PC-3 (cell line): ENCODE measurements at regions not wholly inside any gene's neighbourhood (a gene's known extent, or its start where the extent isn't known, plus 50 kb on each side); places are given as distances from the start of the nearest gene placed in this dataset.

Source experiments
- ATAC-seq: fragments of 200-7000 bp; cut with Tn5 transposase; 2 replicates; pipeline ENCODE4 v1.9.1; 2020; ENCODE audit warnings: mild to moderate bottlenecking, moderate library complexity
- BruUV-seq: library from RNA; stranded (reverse); fragments of 400-500 nt; replicated peaks from 2 replicates; lab custom pipeline; 2021; lab: Mats Ljungman, UMichigan
- CTCF ChIA-PET: fragments of 300-600 bp; sonication (Branson Sonifier 250); formaldehyde crosslinking; loops from one replicate; lab custom pipeline; 2022; ENCODE audit warnings: antibody characterized with exemption; lab: Charles Lee
- POLR2A ChIA-PET: fragments of 300-600 bp; sonication (Branson Sonifier 250); formaldehyde crosslinking; loops from one replicate; lab custom pipeline; 2022; ENCODE audit warnings: antibody characterized with exemption; ENCODE audit not compliant: unreplicated experiment; lab: Charles Lee
- DNase-seq: peaks from one replicate; pipeline ENCODE4 v3.0.0-alpha.2; 2015
- H2AFZ ChIP-seq: fragments of 300-600 bp; sonication (generic); 2 replicates; pipeline ENCODE4 v1.6.0; 2016; ENCODE audit warnings: antibody characterized with exemption, low read length
- H3F3A ChIP-seq: fragments of 300-600 bp; sonication (generic); one replicate; pipeline ENCODE4 v1.6.0; 2017; ENCODE audit warnings: antibody characterized with exemption, low read length, control low read depth, mild to moderate bottlenecking; ENCODE audit not compliant: unreplicated experiment
- H3K27ac ChIP-seq: fragments of 300-600 bp; sonication (generic); 2 replicates; pipeline ENCODE4 v1.5.1; 2016; ENCODE audit warnings: mild to moderate bottlenecking, low read length
- H3K27me3 ChIP-seq: fragments of 300-600 bp; sonication (generic); 2 replicates; pipeline ENCODE4 v1.6.1; 2016; ENCODE audit warnings: low read length, mixed read lengths
- H3K36me3 ChIP-seq: fragments of 300-600 bp; sonication (generic); 2 replicates; pipeline ENCODE4 v1.6.1; 2016; ENCODE audit warnings: low read depth, mixed run types, low read length, mixed read lengths
- H3K4me1 ChIP-seq: fragments of 300-600 bp; sonication (generic); 2 replicates; pipeline ENCODE4 v1.5.1; 2016; ENCODE audit warnings: low read length; ENCODE audit not compliant: insufficient read depth
- H3K4me2 ChIP-seq: fragments of 300-600 bp; sonication (generic); 2 replicates; pipeline ENCODE4 v1.6.0; 2016; ENCODE audit warnings: low read length
- H3K4me3 ChIP-seq: fragments of 300-600 bp; sonication (generic); 2 replicates; pipeline ENCODE4 v1.5.1; 2016; ENCODE audit warnings: mild to moderate bottlenecking, low read length, mixed read lengths
- H3K79me2 ChIP-seq: fragments of 300-600 bp; sonication (generic); 2 replicates; pipeline ENCODE4 v1.6.1; 2017; ENCODE audit warnings: low read length, mixed read lengths
- H3K9ac ChIP-seq: fragments of 300-600 bp; sonication (generic); 2 replicates; pipeline ENCODE4 v1.6.0; 2016; ENCODE audit warnings: mild to moderate bottlenecking, low read length
- H3K9me2 ChIP-seq: fragments of 300-600 bp; sonication (generic); replicated peaks from 2 replicates; pipeline ENCODE4 v1.6.1; 2016; ENCODE audit warnings: mixed run types, low read length, mixed read lengths
- H3K9me3 ChIP-seq: fragments of 300-600 bp; sonication (generic); 2 replicates; pipeline ENCODE4 v1.6.1; 2016; ENCODE audit warnings: low read length, mixed read lengths
- H4K20me1 ChIP-seq: fragments of 300-600 bp; sonication (generic); 2 replicates; pipeline ENCODE4 v1.6.1; 2016; ENCODE audit warnings: low read length, mixed read lengths
- EZH2 ChIP-seq: fragments of 300-600 bp; sonication (generic); IDR thresholded peaks from one replicate; pipeline ENCODE4 v1.6.1; 2017; ENCODE audit warnings: antibody characterized with exemption, mild to moderate bottlenecking, low read length; ENCODE audit not compliant: unreplicated experiment
- EZH2phosphoT487 ChIP-seq: fragments of 300-600 bp; sonication (generic); IDR thresholded peaks from 2 replicates; pipeline ENCODE4 v1.6.1; 2018; ENCODE audit warnings: mild to moderate bottlenecking, antibody characterized with exemption, low read length, borderline replicate concordance
- intact Hi-C: fragments of 100-400 bp; cut with micrococcal nuclease; formaldehyde crosslinking; loops from 2 replicates; pipeline ENCODE4 v1.9.0; 2023
- TF ChIP-seq, protein P1 (sequence below): fragments of 300-600 bp; sonication (generic); conservative IDR thresholded peaks from 2 replicates; pipeline ENCODE4 v1.5.1; 2017; ENCODE audit warnings: antibody characterized with exemption, low read depth, mild to moderate bottlenecking, low read length

- Histone ChIP-seq H3K4me1 (no peaks in the 10 kb centered on the region), H3K4me2 (no peak overlapping the region), H3F3A (no peaks in the 10 kb centered on the region), H3K27me3 (no peaks in the 10 kb centered on the region), H3K27ac (no peak overlapping the region), H3K4me3 (no peak overlapping the region), H2AFZ (no peak overlapping the region), H3K36me3 (no peaks in the 10 kb centered on the region), H3K9me3 (0 out of 2 replicates have a peak, but pooled peaks cover 13% of the 10 kb centered on the region), H3K9ac (no peak overlapping the region), H4K20me1 (no peaks in the 10 kb centered on the region), H3K79me2 (no peaks in the 10 kb centered on the region), H3K9me2 (no peaks in the 10 kb centered on the region)
- TF ChIP-seq EZH2phosphoT487, result no peak
- no peak for TF ChIP-seq EZH2
- TF ChIP-seq, protein P1, sequence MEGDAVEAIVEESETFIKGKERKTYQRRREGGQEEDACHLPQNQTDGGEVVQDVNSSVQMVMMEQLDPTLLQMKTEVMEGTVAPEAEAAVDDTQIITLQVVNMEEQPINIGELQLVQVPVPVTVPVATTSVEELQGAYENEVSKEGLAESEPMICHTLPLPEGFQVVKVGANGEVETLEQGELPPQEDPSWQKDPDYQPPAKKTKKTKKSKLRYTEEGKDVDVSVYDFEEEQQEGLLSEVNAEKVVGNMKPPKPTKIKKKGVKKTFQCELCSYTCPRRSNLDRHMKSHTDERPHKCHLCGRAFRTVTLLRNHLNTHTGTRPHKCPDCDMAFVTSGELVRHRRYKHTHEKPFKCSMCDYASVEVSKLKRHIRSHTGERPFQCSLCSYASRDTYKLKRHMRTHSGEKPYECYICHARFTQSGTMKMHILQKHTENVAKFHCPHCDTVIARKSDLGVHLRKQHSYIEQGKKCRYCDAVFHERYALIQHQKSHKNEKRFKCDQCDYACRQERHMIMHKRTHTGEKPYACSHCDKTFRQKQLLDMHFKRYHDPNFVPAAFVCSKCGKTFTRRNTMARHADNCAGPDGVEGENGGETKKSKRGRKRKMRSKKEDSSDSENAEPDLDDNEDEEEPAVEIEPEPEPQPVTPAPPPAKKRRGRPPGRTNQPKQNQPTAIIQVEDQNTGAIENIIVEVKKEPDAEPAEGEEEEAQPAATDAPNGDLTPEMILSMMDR, result no peak
- POLR2A ChIA-PET, result no interaction called here
- ATAC-seq, result no peak
- CTCF ChIA-PET, result no interaction called here
- intact Hi-C loops, result no loop called here
- no peak for DNase-seq
- BruUV-seq, result no TSS peak
Observed at GRCh38 chr2:22027345-22028005, 903.7 kb downstream of the TDRD15 start.

DNA sequence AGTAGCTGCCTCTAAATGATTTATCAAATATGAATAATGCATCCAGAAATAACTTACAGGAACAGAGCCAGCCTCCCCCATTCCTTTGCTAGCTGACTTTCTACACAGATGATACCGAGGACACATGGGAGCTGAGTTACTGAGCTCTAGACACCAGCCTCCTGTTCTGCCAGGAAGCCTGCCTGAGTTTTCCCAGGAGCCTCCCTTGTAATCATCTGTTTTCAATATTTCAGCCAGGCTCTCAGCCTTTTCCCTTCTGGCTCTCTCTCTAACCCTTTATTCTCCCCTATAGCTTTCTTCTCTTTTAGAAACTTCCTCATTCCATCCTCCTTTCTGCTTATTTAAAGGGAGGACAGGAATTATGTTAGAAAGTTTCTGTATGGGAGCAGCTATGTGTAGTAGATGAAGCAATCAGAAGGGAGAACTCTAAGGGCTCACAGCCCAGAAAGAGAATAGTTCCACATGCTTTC lies 911.6 kb downstream of the TDRD15 start:
- Histone ChIP-seq H4K20me1 (no peaks in the 10 kb centered on the region), H3K27ac (no peak overlapping the region), H3K36me3 (no peaks in the 10 kb centered on the region), H3K9me3 (peaks cover 9% of the 10 kb centered on the region; the same call in 1 of the 2 replicates), H3K4me1 (no peaks in the 10 kb centered on the region), H3K4me3 (no peak overlapping the region), H2AFZ (no peak overlapping the region), H3K9me2 (no peaks in the 10 kb centered on the region), H3K79me2 (no peaks in the 10 kb centered on the region), H3K27me3 (no peaks in the 10 kb centered on the region), H3K9ac (no peak overlapping the region), H3K4me2 (no peak overlapping the region), H3F3A (no peaks in the 10 kb centered on the region)
- no peak for TF ChIP-seq EZH2phosphoT487
- no peak for TF ChIP-seq EZH2
- TF ChIP-seq, protein P1, result no peak
- intact Hi-C loops, result no loop called here
- POLR2A ChIA-PET, result no interaction called here
- no peak for ATAC-seq
- CTCF ChIA-PET, result no interaction called here
- BruUV-seq, result no TSS peak
- no peak for DNase-seq

GRCh38 chr2:22037274-22037673 lies 913.5 kb downstream of the TDRD15 start:
- ChIA-PET CTCF (no interaction called here), POLR2A (no interaction called here)
- no TSS peak for BruUV-seq
- Histone ChIP-seq H3K79me2 (no peaks in the 10 kb centered on the region), H4K20me1 (no peaks in the 10 kb centered on the region), H3K36me3 (no peaks in the 10 kb centered on the region), H3F3A (no peaks in the 10 kb centered on the region), H3K9me3 (peaks cover 10% of the 10 kb centered on the region), H3K27ac (no peak overlapping the region), H3K9ac (no peak overlapping the region), H3K9me2 (no peaks in the 10 kb centered on the region), H3K4me1 (no peaks in the 10 kb centered on the region), H3K27me3 (no peaks in the 10 kb centered on the region), H3K4me3 (no peak overlapping the region), H2AFZ (no peak overlapping the region), H3K4me2 (no peak overlapping the region)
- TF ChIP-seq, protein P1, result no peak
- no peak for DNase-seq
- intact Hi-C loops, result no loop called here
- ATAC-seq, result no peak
